KBM-7 (cell line): ENCODE measurements at regions not wholly inside any gene's neighbourhood (a gene's known extent, or its start where the extent isn't known, plus 50 kb on each side); places are given as distances from the start of the nearest gene placed in this dataset.
A peak's percentile ranks its signal among the peaks of the same experiment; 100 is the strongest.

Experiments used
- DNase-seq: peaks from one replicate; pipeline ENCODE4 v3.0.0-alpha.2; 2015
- in situ Hi-C: fragments of 300-500 bp; cut with MboI; formaldehyde crosslinking; loops from 2 replicates; pipeline ENCODE4 v1.14.3; 2020; ENCODE audit warnings: low sequenced_read_pairs, low pct_unique_long_range_greater_than_20kb, mixed read lengths

- DNase-seq, result no peak
- in situ Hi-C loops, result no loop called here
These were observed 212.3 kb downstream of the DCAF12L2 start for GRCh38 chrX:125953814-125954213.

GRCh38 chrX:125954236-125954635 lies 211.9 kb downstream of the DCAF12L2 start:
- no peak for DNase-seq
- in situ Hi-C loops, result no loop called here

DNA sequence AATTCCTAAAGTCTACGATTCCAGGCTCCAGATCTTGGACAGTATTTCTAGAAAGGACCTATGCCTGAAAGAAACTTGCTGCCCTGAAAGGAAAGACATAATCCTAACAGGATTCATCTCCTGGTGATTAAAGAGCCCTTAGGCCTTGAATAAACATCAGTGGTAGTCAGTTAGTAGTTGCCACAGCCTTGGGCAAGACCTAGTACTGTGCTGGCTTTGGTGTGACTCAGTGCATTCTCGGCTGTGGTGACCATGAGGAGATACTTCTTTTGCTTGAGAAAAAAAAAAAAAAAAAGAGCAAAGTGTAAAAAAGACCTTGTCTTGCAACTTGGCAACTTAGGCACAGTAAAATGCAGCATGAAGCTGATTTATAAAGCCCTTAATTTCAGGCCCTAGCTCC lies 188.2 kb downstream of the DCAF12L2 start:
- no peak for DNase-seq
- in situ Hi-C loops, result no loop called here

GRCh38 chrX:125998432-125998831 lies 167.7 kb downstream of the DCAF12L2 start:
- peak; percentile 18 for DNase-seq
- in situ Hi-C loops, result no loop called here

- in situ Hi-C loops, result no loop called here
- DNase-seq, result no peak
These were observed 138.9 kb downstream of the DCAF12L2 start for GRCh38 chrX:126027229-126027628.

DNA sequence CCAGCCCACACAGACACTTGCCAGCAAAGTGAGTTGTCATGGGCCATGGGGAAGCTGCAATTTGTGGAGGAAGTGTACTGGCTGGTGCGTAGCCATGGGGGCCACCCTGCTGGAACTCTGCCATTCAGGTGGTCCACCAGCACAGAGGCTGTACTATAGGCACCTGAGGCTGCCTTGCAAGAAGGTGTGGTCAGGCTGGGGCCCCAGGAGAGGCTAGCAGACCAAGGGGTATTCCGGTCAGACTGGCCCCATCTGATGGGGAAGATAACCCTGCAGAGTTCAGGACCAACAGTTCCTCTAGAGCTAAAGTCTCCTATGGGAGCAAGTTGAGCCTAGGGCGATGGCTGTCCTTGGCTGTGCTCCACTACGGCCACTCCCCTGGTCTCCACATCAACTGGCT lies 136.1 kb downstream of the DCAF12L2 start:
- no peak for DNase-seq
- in situ Hi-C loops, result no loop called here

DNA sequence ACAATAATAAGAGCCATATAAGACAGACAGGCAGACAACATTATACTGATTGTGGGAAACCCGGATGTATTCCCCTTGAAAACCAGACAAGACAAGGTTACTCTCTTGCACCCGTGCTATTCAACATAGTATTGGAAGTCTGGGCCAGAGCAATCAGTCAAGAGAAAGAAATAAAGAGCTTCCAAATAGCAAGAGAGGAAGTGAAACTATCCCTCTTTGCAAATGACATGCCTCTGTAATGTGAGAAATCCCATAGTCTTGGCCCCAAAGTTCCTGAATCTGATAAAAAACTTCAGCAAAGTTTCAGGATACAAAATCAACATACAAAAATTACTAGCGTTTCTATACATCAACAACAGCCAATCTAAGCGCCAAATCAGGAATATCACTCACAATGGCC lies 102.1 kb downstream of the DCAF12L2 start:
- DNase-seq, result no peak
- in situ Hi-C loops, result no loop called here

DNA sequence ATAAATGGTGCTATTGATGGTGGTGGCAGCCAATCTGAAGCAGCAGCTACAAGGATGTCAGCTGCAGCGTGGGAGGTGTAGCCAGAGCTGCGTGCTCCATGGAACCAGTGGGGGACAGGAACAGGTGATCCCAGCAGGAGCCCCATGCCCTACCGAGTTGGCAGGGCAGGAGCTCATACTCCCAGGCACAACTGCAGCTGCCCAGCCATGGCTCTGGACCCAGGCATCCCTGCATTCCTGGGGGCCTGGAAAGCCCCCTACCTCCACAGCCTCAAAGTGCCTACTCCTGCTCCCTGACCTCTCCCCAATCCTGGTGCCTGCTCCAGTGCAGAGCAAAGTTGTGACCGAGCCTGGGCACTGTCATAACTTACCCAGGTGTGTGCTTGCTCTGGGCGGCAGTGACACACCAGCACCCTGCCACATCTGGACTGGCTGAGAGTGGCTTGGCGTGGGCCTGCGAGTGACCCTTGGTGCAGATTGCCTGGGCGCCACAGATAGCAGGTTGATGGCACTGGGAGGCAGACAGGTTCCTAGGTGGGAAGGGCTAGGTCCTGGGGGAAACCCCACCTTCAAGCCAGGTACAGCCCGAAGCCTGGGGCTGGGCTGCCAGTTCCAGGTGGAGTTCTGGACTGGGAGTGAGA lies 101.1 kb downstream of the DCAF12L2 start:
- in situ Hi-C loops, result no loop called here
- DNase-seq, result no peak

- DNase-seq, result no peak
These were observed 100.0 kb downstream of the DCAF12L2 start for GRCh38 chrX:126065901-126066660.

More at GRCh38 chrX:126065901-126066660, 100.0 kb downstream of the DCAF12L2 start:
- in situ Hi-C loops, result no loop called here
